ENCODE measurements at regions not wholly inside any gene's neighbourhood (a gene's known extent, or its start where the extent isn't known, plus 50 kb on each side); places are given as distances from the start of the nearest gene placed in this dataset.

- in situ Hi-C loops (cut with MboI; ENCODE audit: low sequenced_read_pairs, unreplicated experiment) = no loop called here
- DNase-seq (ENCODE audit: low spot score) = peak; percentile 36
- TF ChIP-seq, protein P1, sequence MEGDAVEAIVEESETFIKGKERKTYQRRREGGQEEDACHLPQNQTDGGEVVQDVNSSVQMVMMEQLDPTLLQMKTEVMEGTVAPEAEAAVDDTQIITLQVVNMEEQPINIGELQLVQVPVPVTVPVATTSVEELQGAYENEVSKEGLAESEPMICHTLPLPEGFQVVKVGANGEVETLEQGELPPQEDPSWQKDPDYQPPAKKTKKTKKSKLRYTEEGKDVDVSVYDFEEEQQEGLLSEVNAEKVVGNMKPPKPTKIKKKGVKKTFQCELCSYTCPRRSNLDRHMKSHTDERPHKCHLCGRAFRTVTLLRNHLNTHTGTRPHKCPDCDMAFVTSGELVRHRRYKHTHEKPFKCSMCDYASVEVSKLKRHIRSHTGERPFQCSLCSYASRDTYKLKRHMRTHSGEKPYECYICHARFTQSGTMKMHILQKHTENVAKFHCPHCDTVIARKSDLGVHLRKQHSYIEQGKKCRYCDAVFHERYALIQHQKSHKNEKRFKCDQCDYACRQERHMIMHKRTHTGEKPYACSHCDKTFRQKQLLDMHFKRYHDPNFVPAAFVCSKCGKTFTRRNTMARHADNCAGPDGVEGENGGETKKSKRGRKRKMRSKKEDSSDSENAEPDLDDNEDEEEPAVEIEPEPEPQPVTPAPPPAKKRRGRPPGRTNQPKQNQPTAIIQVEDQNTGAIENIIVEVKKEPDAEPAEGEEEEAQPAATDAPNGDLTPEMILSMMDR (IDR thresholded peaks at IDR 0.05; ENCODE audit: borderline replicate concordance, control extremely low read depth, extremely low read depth, insufficient read depth, missing control alignments) = no peak
These were observed 440.4 kb downstream of the DMRT2 start for GRCh38 chr9:1490341-1491232.

DNA sequence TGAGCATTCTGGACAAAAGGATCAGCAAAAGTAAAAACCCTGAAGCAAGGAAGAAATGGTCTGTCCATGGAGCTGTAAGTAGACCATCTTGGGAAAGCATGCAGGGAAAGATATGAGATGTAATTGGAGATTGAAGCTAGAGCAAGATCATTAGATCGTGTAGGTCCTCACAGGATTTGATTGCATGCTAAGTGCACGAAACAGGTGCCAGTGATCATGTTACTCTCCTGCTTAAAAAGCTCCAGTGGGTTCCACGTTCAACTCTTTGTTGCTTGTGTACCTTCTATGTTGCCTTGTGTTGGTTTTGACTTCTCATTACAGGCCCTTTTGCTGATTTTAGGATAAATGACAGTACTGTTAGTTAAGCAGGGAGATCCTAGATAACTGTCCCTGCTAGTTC is 442.0 kb downstream of the DMRT2 start:
- in situ Hi-C loops (cut with MboI; ENCODE audit: low sequenced_read_pairs, unreplicated experiment) = no loop called here
- DNase-seq (ENCODE audit: low spot score) = no peak
- TF ChIP-seq, protein P1 (IDR thresholded peaks at IDR 0.05; ENCODE audit: borderline replicate concordance, control extremely low read depth, extremely low read depth, insufficient read depth, missing control alignments) = no peak

GRCh38 chr9:1495282-1496030 is 445.3 kb downstream of the DMRT2 start:
- TF ChIP-seq, protein P1 (IDR thresholded peaks at IDR 0.05; ENCODE audit: borderline replicate concordance, control extremely low read depth, extremely low read depth, insufficient read depth, missing control alignments) = no peak
- in situ Hi-C loops (cut with MboI; ENCODE audit: low sequenced_read_pairs, unreplicated experiment) = no loop called here
- DNase-seq (ENCODE audit: low spot score) = no peak

DNA sequence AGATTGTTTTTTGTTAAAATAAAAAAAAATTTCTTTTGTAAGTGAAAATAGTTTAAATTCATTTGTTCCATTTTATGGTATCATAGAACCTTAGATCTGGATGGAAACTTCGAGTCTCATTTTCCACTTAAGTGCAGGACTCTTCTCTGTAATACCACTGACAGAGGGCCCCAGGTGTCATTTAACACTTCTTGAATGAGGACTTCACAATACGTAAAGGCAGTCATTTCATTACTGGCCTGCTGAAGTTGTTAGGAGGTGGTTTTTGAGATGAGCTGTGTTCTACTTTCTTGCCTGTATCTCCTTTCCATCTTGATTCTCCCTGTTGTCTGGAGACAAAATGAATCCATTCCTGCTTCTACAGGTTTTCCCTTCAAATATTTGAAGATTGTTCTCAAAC is 455.3 kb downstream of the DMRT2 start:
- no peak for DNase-seq (ENCODE audit: low spot score)
- in situ Hi-C loops (cut with MboI; ENCODE audit: low sequenced_read_pairs, unreplicated experiment) = no loop called here
- TF ChIP-seq, protein P1 (IDR thresholded peaks at IDR 0.05; ENCODE audit: borderline replicate concordance, control extremely low read depth, extremely low read depth, insufficient read depth, missing control alignments) = no peak

- DNase-seq (ENCODE audit: low spot score) = no peak
- TF ChIP-seq, protein P1 (IDR thresholded peaks at IDR 0.05; ENCODE audit: borderline replicate concordance, control extremely low read depth, extremely low read depth, insufficient read depth, missing control alignments) = no peak
- in situ Hi-C loops (cut with MboI; ENCODE audit: low sequenced_read_pairs, unreplicated experiment) = no loop called here
These were observed 460.6 kb downstream of the DMRT2 start for GRCh38 chr9:1510712-1511111.

GRCh38 chr9:1513105-1513504 is 462.9 kb downstream of the DMRT2 start:
- in situ Hi-C loops (cut with MboI; ENCODE audit: low sequenced_read_pairs, unreplicated experiment) = no loop called here
- no peak for DNase-seq (ENCODE audit: low spot score)
- TF ChIP-seq, protein P1 (IDR thresholded peaks at IDR 0.05; ENCODE audit: borderline replicate concordance, control extremely low read depth, extremely low read depth, insufficient read depth, missing control alignments) = no peak

Measured in GM13976 (cell line).